Esophagus squamous epithelium (tissue), 5 donors: ENCODE measurements at regions not wholly inside any gene's neighbourhood (a gene's known extent, or its start where the extent isn't known, plus 50 kb on each side); places are given as distances from the start of the nearest gene placed in this dataset.

Experiments
- DNase-seq: peaks from one replicate; lab custom pipeline; 2025; lab: John Stamatoyannopoulos, UW
- H3K27ac ChIP-seq, 4 donors: fragments of 200-600 bp; sonication (generic); one replicate each; pipeline ENCODE4 v1.5.1; 2016 to 2019; ENCODE audit warnings: mild to moderate bottlenecking in 1 of 4
- H3K27me3 ChIP-seq, 4 donors: fragments of 200-600 bp; sonication (generic); 1 replicate in 3 of 4; 2 replicates in 1 of 4; pipeline versions ENCODE4 v1.5.1 to v1.6.0; 2017 to 2021; ENCODE audit warnings: antibody characterized with exemption in 1 of 4
- H3K36me3 ChIP-seq, 3 donors: fragments of 200-600 bp; sonication (generic); one replicate each; pipeline ENCODE4 v1.5.1; 2016 to 2019
- H3K4me1 ChIP-seq, 3 donors: fragments of 200-600 bp; sonication (generic); one replicate each; pipeline ENCODE4 v1.5.1; 2017 to 2019
- H3K4me3 ChIP-seq, 4 donors: fragments of 200-600 bp; sonication (generic); 1 replicate in 3 of 4; 2 replicates in 1 of 4; pipeline ENCODE4 v1.5.1; 2016 to 2019; ENCODE audit warnings: mild to moderate bottlenecking in 2 of 4, moderate library complexity in 1 of 4
- H3K9me3 ChIP-seq, 3 donors: fragments of 200-600 bp; sonication (generic); one replicate each; pipeline ENCODE4 v1.5.1; 2016 to 2019
- POLR2A ChIP-seq, 4 donors: fragments of 450-650 bp; IDR thresholded peaks; one replicate each; pipeline ENCODE4 v1.6.1; 2017; ENCODE audit warnings: antibody characterized with exemption in 4 of 4, mild to moderate bottlenecking in 4 of 4, moderate library complexity in 3 of 4
- WGBS, 2 donors: methylation state at CpG; one replicate each; pipeline ENCODE4 v1.1.5; 2018; 5-methylcytosine and 5-hydroxymethylcytosine counted together
- intact Hi-C: fragments of 100-400 bp; cut with DNase I; formaldehyde crosslinking; loops from one replicate; pipeline ENCODE4 v1.15.0; 2022
- TF ChIP-seq, protein P1 (sequence below), 6 experiments: fragments of 450-650 bp in 4 of 6; fragments of 200-600 bp in 2 of 6; sonication (generic) in 2 of 6; IDR thresholded peaks; one replicate each; pipeline ENCODE4 v1.5.1; 2016 to 2019; ENCODE audit warnings: antibody characterized with exemption in 6 of 6, mild to moderate bottlenecking in 4 of 6, moderate library complexity in 4 of 6
- donor health status: DM: yes; HTN: yes; CAD: no.

DNA sequence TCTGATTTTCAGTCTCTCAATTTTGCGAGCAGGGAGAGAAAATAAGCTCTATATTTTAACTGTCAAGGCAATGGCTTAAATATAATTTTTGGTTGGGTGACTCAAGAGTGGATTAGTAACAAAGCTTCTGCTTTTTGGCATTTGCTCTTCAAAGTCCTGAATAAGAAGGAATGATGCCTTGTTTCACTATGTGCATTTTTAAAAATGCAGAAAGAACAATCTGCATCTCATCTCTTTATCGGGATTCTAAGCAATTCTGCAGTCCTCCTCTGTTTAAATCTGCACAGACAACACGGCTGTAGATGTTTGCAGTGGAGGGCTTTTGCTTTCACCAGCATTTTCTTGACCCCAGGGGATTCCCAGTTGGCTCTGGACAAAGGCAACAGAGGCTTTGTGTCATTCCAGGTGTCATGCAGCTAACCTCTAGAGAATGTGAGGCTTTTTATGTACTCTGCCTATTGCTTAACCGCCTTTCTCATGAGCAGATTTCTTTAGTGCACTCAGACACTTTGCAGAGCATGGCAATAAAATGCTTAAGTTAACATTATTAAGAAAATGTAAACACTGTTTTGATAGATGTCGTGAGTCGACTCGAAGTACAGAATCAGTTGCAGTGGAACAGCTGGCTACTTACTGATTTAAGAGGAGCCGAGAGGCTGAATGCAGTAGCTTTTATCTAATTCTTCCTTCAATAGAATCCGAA, 783.2 kb upstream of the NEGR1 start:
- Histone ChIP-seq H3K27me3 (no peaks in the 10 kb centered on the region), H3K36me3 (no peaks in the 10 kb centered on the region), H3K4me1 (no peaks in the 10 kb centered on the region), H3K27ac (no peak overlapping the region), H3K4me3 (no peak overlapping the region), H3K9me3 (no peaks in the 10 kb centered on the region)
- 16 to 24% methylated on average over 9 of the region's 9 CpGs for WGBS, 2 donors
- no peak for DNase-seq
- intact Hi-C loops: no loop called here
- TF ChIP-seq POLR2A (IDR thresholded peaks at IDR 0.05): no peak
- TF ChIP-seq, protein P1, sequence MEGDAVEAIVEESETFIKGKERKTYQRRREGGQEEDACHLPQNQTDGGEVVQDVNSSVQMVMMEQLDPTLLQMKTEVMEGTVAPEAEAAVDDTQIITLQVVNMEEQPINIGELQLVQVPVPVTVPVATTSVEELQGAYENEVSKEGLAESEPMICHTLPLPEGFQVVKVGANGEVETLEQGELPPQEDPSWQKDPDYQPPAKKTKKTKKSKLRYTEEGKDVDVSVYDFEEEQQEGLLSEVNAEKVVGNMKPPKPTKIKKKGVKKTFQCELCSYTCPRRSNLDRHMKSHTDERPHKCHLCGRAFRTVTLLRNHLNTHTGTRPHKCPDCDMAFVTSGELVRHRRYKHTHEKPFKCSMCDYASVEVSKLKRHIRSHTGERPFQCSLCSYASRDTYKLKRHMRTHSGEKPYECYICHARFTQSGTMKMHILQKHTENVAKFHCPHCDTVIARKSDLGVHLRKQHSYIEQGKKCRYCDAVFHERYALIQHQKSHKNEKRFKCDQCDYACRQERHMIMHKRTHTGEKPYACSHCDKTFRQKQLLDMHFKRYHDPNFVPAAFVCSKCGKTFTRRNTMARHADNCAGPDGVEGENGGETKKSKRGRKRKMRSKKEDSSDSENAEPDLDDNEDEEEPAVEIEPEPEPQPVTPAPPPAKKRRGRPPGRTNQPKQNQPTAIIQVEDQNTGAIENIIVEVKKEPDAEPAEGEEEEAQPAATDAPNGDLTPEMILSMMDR (IDR thresholded peaks at IDR 0.05): no peak

DNA sequence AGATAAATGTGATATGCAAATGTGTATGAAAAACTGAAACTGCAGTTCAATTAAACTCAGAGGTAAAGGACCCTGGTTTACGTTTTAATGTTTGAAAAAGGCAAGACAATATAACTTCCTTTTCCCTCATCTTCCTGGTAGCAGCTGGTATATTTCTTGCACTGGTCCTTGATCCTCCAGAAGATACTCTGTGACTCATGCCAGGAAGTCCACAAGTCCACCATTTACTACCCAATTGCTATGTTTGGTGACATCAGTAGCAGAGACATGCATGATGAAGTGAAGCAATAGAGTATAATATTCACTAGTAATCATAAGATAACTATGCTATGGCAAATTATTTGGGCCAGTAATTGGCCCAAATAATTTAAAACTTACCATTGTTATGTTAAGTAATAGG, 774.5 kb upstream of the NEGR1 start:
- DNase-seq: no peak
- H3K4me3 ChIP-seq: no peak overlapping the region
- TF ChIP-seq, protein P1 (IDR thresholded peaks at IDR 0.05): no peak
- no peak for TF ChIP-seq POLR2A (IDR thresholded peaks at IDR 0.05)

DNA sequence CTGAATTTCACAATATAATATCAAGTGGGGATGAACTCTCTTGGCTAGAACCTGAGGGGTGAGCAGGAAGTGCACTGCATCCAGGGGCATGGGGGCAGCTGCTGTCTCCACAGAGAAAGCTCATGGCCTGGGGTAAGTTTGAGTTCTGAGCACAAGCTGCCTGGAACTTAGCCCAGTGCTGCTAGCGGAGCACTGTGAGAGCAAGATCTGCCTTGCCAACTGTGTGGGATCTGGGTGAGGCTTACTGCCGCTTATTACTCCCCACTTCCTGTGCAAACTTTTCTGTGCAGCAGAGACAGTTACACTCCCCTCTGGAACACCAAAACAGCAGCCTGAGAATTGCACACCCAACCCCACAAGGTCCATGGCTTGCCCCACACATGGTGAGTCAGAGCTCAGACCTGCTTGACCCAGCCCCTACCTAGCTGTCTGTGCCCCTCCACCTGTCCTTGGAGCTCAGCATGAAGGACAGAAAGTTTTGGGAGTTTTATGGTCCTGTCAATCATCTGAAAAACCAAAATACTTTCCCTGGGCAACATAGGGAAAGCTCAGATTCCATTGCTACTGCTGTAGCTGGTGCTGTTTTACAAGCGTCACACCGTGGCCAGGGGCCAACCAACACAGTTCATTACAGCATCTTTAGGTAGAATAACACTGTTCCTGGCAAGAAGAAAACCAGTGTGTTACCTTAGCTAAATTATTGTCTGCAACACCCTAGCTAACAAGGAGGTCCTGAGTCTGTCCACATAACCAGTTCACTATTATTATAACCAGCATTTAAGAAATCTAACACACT, 762.1 kb upstream of the NEGR1 start:
- no peaks in the 10 kb centered on the region for H3K4me1 ChIP-seq
- TF ChIP-seq, protein P1 (IDR thresholded peaks at IDR 0.05): no peak
- no peak for TF ChIP-seq POLR2A (IDR thresholded peaks at IDR 0.05)
- intact Hi-C loops: no loop called here
- DNase-seq: no peak
- WGBS, 2 donors: 53 to 54% methylated on average over 2 to 3 of the region's 4 CpGs
- H3K4me3 ChIP-seq: no peak overlapping the region
- no peaks in the 10 kb centered on the region for H3K36me3 ChIP-seq
- no peak overlapping the region for H3K27ac ChIP-seq
- H3K27me3 ChIP-seq: no peaks in the 10 kb centered on the region
- no peaks in the 10 kb centered on the region for H3K9me3 ChIP-seq

More for the DNA sequence above, 774.5 kb upstream of the NEGR1 start:
- 0 to 33% methylated on average over 1 of the region's 1 CpG for WGBS, 2 donors
- intact Hi-C loops: no loop called here
- Histone ChIP-seq H3K36me3 (no peaks in the 10 kb centered on the region), H3K27me3 (no peaks in the 10 kb centered on the region), H3K27ac (no peak overlapping the region), H3K9me3 (no peaks in the 10 kb centered on the region), H3K4me1 (no peaks in the 10 kb centered on the region)

DNA sequence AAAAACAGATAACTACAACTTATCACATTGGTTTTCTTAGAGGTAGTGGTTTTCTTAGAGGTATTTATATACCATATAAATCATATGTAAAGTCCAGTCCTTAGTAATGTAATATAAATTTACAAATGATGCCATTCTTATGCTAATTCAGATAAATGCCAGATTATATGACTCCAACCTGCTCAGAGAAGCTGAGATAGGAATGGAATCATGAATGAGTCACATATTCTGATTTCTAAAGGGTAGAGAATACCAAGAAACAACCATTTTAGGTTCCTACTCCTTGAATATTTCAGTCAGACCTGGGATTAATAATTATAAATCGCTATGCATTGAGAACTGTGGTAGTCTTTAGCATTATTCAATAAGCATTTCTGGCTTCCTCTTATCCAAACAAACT, 760.1 kb upstream of the NEGR1 start:
- Histone ChIP-seq H3K9me3 (no peaks in the 10 kb centered on the region), H3K4me1 (no peaks in the 10 kb centered on the region), H3K27ac (no peak overlapping the region), H3K4me3 (no peak overlapping the region), H3K36me3 (no peaks in the 10 kb centered on the region), H3K27me3 (no peaks in the 10 kb centered on the region)
- TF ChIP-seq POLR2A (IDR thresholded peaks at IDR 0.05): no peak
- TF ChIP-seq, protein P1 (IDR thresholded peaks at IDR 0.05): no peak
- 41 to 52% methylated on average over 1 of the region's 1 CpG for WGBS, 2 donors
- DNase-seq: no peak
- intact Hi-C loops: no loop called here

DNA sequence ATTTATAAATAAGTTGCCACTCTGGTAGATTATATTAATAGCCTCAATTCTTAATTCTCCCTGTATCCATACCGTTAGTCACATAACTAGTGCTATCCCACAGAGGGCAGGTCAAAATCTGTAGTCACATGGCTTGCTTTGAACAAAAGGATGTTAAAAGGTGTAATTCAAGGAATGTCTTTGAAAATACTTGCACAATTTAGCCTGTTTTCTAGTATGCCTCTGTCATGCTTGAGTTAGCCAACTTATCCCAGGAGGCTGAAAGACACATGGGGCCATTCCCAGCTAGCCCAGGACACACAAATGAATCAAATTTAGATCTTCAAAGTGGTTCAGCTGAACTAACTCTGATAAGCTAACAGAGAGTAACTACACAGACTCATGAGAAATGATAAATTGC, 758.5 kb upstream of the NEGR1 start:
- Histone ChIP-seq H3K4me3 (no peak overlapping the region), H3K27ac (no peak overlapping the region), H3K36me3 (no peaks in the 10 kb centered on the region), H3K27me3 (no peaks in the 10 kb centered on the region), H3K9me3 (no peaks in the 10 kb centered on the region), H3K4me1 (no peaks in the 10 kb centered on the region)
- intact Hi-C loops: no loop called here
- 40 to 48% methylated on average over 1 of the region's 1 CpG for WGBS, 2 donors
- TF ChIP-seq, protein P1 (IDR thresholded peaks at IDR 0.05): no peak
- no peak for TF ChIP-seq POLR2A (IDR thresholded peaks at IDR 0.05)
- no peak for DNase-seq
